Neuronal stem cell (in vitro differentiated cells): ENCODE measurements at regions not wholly inside any gene's neighbourhood (a gene's known extent, or its start where the extent isn't known, plus 50 kb on each side); places are given as distances from the start of the nearest gene placed in this dataset.

ENCODE experiments used
- DNase-seq: peaks from one replicate; pipeline ENCODE4 v3.0.0-alpha.2; 2013; ENCODE audit warnings: low spot score
- H2AFZ ChIP-seq: one replicate; pipeline ENCODE4 v1.6.1; 2013; ENCODE audit warnings: mild to moderate bottlenecking, low read length, inconsistent platforms
- H2AK5ac ChIP-seq: 2 replicates; pipeline ENCODE4 v1.6.1; 2013; ENCODE audit warnings: low read depth, mild to moderate bottlenecking, inconsistent platforms, low read length, moderate library complexity, mixed read lengths
- H2BK120ac ChIP-seq: 2 replicates; pipeline ENCODE4 v1.6.1; 2013; ENCODE audit warnings: low read depth, mild to moderate bottlenecking, inconsistent platforms, low read length, moderate library complexity, mixed read lengths
- H2BK12ac ChIP-seq: one replicate; pipeline ENCODE4 v1.6.1; 2013; ENCODE audit warnings: low read length, inconsistent platforms
- H2BK15ac ChIP-seq: 2 replicates; pipeline ENCODE4 v1.6.1; 2013; ENCODE audit warnings: mild to moderate bottlenecking, low read length, inconsistent platforms, mixed read lengths
- H2BK5ac ChIP-seq: one replicate; pipeline ENCODE4 v1.6.1; 2013; ENCODE audit warnings: inconsistent platforms, mild to moderate bottlenecking, low read length, moderate library complexity
- H3K14ac ChIP-seq: one replicate; pipeline ENCODE4 v1.6.1; 2013; ENCODE audit warnings: low read length, inconsistent platforms
- H3K18ac ChIP-seq: 2 replicates; pipeline ENCODE4 v1.6.1; 2013; ENCODE audit warnings: low read length, inconsistent platforms
- H3K23ac ChIP-seq: 2 replicates; pipeline ENCODE4 v1.6.1; 2013; ENCODE audit warnings: low read depth, mild to moderate bottlenecking, mixed read lengths, low read length, inconsistent platforms; ENCODE audit not compliant: poor library complexity
- H3K27ac ChIP-seq: replicated peaks from 3 replicates; pipeline ENCODE4 v1.5.1; 2013; ENCODE audit warnings: low read length, inconsistent platforms
- H3K27me3 ChIP-seq, 3 experiments: 2 replicates each; pipeline ENCODE4 v1.6.1; 2013; ENCODE audit warnings: low read length in 3 of 3, mild to moderate bottlenecking in 2 of 3, inconsistent platforms in 1 of 3, low read depth in 1 of 3, mixed read lengths in 1 of 3, moderate library complexity in 1 of 3; ENCODE audit not compliant: control insufficient read depth in 3 of 3, insufficient read depth in 3 of 3
- H3K36me3 ChIP-seq, 2 donors: replicated peaks in 1 of 2; 2 replicates each; pipeline ENCODE4 v1.6.1; 2013; ENCODE audit warnings: low read length in 2 of 2; ENCODE audit not compliant: control insufficient read depth in 2 of 2, insufficient read depth in 2 of 2
- H3K4ac ChIP-seq: 2 replicates; pipeline ENCODE4 v1.6.1; 2013; ENCODE audit warnings: inconsistent platforms, mild to moderate bottlenecking, low read length, moderate library complexity
- H3K4me1 ChIP-seq, 2 donors: 1 replicate in 1 of 2; 2 replicates in 1 of 2; pipeline ENCODE4 v1.6.1; 2013; ENCODE audit warnings: low read length in 2 of 2, low read depth in 1 of 2; ENCODE audit not compliant: control insufficient read depth in 2 of 2, insufficient read depth in 1 of 2
- H3K4me2 ChIP-seq: one replicate; pipeline ENCODE4 v1.6.1; 2013; ENCODE audit warnings: mild to moderate bottlenecking, low read length, inconsistent platforms; ENCODE audit not compliant: insufficient read depth, poor library complexity, severe bottlenecking
- H3K4me3 ChIP-seq, 2 donors: 2 replicates each; pipeline ENCODE4 v1.5.1; 2013; ENCODE audit warnings: low read length in 2 of 2, mild to moderate bottlenecking in 2 of 2, inconsistent platforms in 1 of 2, moderate library complexity in 1 of 2
- H3K79me1 ChIP-seq: one replicate; pipeline ENCODE4 v1.6.1; 2013; ENCODE audit warnings: low read depth, mild to moderate bottlenecking, inconsistent platforms, low read length, moderate library complexity
- H3K9ac ChIP-seq: one replicate; pipeline ENCODE4 v1.6.1; 2013; ENCODE audit warnings: mild to moderate bottlenecking, low read depth, low read length, inconsistent platforms; ENCODE audit not compliant: poor library complexity
- H3K9me3 ChIP-seq, 2 donors: replicated peaks in 1 of 2; 2 replicates each; pipeline versions ENCODE3 to v1.6.1; 2013; ENCODE audit warnings: low read length in 2 of 2, mild to moderate bottlenecking in 2 of 2, inconsistent platforms in 1 of 2, low read depth in 1 of 2, mixed read lengths in 1 of 2, moderate library complexity in 1 of 2; ENCODE audit not compliant: control insufficient read depth in 2 of 2, insufficient read depth in 1 of 2
- H4K8ac ChIP-seq: one replicate; pipeline ENCODE4 v1.6.1; 2013; ENCODE audit warnings: low read depth, mild to moderate bottlenecking, inconsistent platforms, low read length, moderate library complexity
- H4K91ac ChIP-seq: one replicate; pipeline ENCODE4 v1.6.1; 2013; ENCODE audit warnings: low read length, low read depth, mild to moderate bottlenecking, inconsistent platforms; ENCODE audit not compliant: poor library complexity
- WGBS, 2 donors: extraction: QIAGEN DNeasy Blood & Tissue Kit; methylation state at CpG; one replicate each; pipeline ENCODE4 v1.1.7; 2013; ENCODE audit warnings: missing lambda C conversion rate in 2 of 2, mixed read lengths in 1 of 2; ENCODE audit not compliant: insufficient read length in 2 of 2, insufficient replicate concordance in 1 of 2; ENCODE audit errors: extremely low coverage in 2 of 2; 5-methylcytosine and 5-hydroxymethylcytosine counted together

- H2BK120ac ChIP-seq = no peak overlapping the region
- no peaks in the 10 kb centered on the region for H3K9me3 ChIP-seq
- no peak overlapping the region for H4K8ac ChIP-seq
- H3K36me3 ChIP-seq = no peaks in the 10 kb centered on the region
- no peak overlapping the region for H3K9ac ChIP-seq
- no peak overlapping the region for H3K4me3 ChIP-seq
- no peak overlapping the region for H3K27ac ChIP-seq
- H3K27me3 ChIP-seq = no peaks in the 10 kb centered on the region
- no peak overlapping the region for H2BK15ac ChIP-seq
- WGBS, 2 donors = no CpG with 5 or more reads among the region's 3 CpGs
- no peak overlapping the region for H3K4ac ChIP-seq
- no peak overlapping the region for H3K23ac ChIP-seq
- H4K91ac ChIP-seq = no peak overlapping the region
- no peak overlapping the region for H2BK12ac ChIP-seq
- no peak overlapping the region for H2BK5ac ChIP-seq
- H3K4me2 ChIP-seq = no peak overlapping the region
- H2AFZ ChIP-seq = no peak overlapping the region
- H2AK5ac ChIP-seq = no peak overlapping the region
- no peak overlapping the region for H3K14ac ChIP-seq
- no peak for DNase-seq
- no peaks in the 10 kb centered on the region for H3K4me1 ChIP-seq
- no peak overlapping the region for H3K18ac ChIP-seq
- H3K79me1 ChIP-seq = no peaks in the 10 kb centered on the region
Measured at GRCh38 chr4:43345323-43345925, 452.9 kb downstream of the GRXCR1 start.

- no peak overlapping the region for H3K18ac ChIP-seq
- no peak overlapping the region for H3K23ac ChIP-seq
- no peak overlapping the region for H3K4me2 ChIP-seq
- no peak overlapping the region for H4K91ac ChIP-seq
- no peak overlapping the region for H2BK120ac ChIP-seq
- no peak for DNase-seq
- no CpG with 5 or more reads among the region's 2 CpGs for WGBS, 2 donors
- no peak overlapping the region for H2BK5ac ChIP-seq
- no peak overlapping the region for H2AFZ ChIP-seq
- H3K27ac ChIP-seq = no peak overlapping the region
- H3K14ac ChIP-seq = no peak overlapping the region
- H2AK5ac ChIP-seq = no peak overlapping the region
- H2BK12ac ChIP-seq = no peak overlapping the region
- no peaks in the 10 kb centered on the region for H3K9me3 ChIP-seq
- no peak overlapping the region for H2BK15ac ChIP-seq
- H4K8ac ChIP-seq = no peak overlapping the region
- no peaks in the 10 kb centered on the region for H3K4me1 ChIP-seq
- H3K36me3 ChIP-seq = no peaks in the 10 kb centered on the region
- H3K4ac ChIP-seq = no peak overlapping the region
- H3K4me3 ChIP-seq = no peak overlapping the region
- no peaks in the 10 kb centered on the region for H3K79me1 ChIP-seq
- no peak overlapping the region for H3K9ac ChIP-seq
- no peaks in the 10 kb centered on the region for H3K27me3 ChIP-seq
Measured at GRCh38 chr4:43348591-43348990, 456.1 kb downstream of the GRXCR1 start.

GRCh38 chr4:43351970-43352806 lies 459.7 kb downstream of the GRXCR1 start:
- Histone ChIP-seq H3K36me3 (no peaks in the 10 kb centered on the region), H3K4me2 (no peak overlapping the region), H3K23ac (no peak overlapping the region), H2AFZ (no peak overlapping the region), H3K14ac (no peak overlapping the region), H2BK120ac (no peak overlapping the region), H4K8ac (no peak overlapping the region), H4K91ac (no peak overlapping the region), H3K4ac (no peak overlapping the region), H3K79me1 (no peaks in the 10 kb centered on the region), H3K4me3 (no peak overlapping the region), H3K4me1 (no peaks in the 10 kb centered on the region), H3K9ac (no peak overlapping the region), H3K9me3 (no peaks in the 10 kb centered on the region), H3K18ac (no peak overlapping the region), H2BK5ac (no peak overlapping the region), H2BK15ac (no peak overlapping the region), H3K27me3 (no peaks in the 10 kb centered on the region), H2BK12ac (no peak overlapping the region), H3K27ac (no peak overlapping the region), H2AK5ac (no peak overlapping the region)
- DNase-seq = no peak
- no CpG with 5 or more reads among the region's 1 CpG for WGBS, 2 donors

- Histone ChIP-seq H2AK5ac (no peak overlapping the region), H3K14ac (no peak overlapping the region), H2AFZ (no peak overlapping the region), H4K8ac (no peak overlapping the region), H3K4me2 (no peak overlapping the region), H3K36me3 (no peaks in the 10 kb centered on the region), H4K91ac (no peak overlapping the region), H3K23ac (no peak overlapping the region), H3K4me3 (no peak overlapping the region), H2BK12ac (no peak overlapping the region), H3K27me3 (no peaks in the 10 kb centered on the region), H2BK5ac (no peak overlapping the region), H3K18ac (no peak overlapping the region), H3K4ac (no peak overlapping the region), H3K79me1 (no peaks in the 10 kb centered on the region), H3K27ac (no peak overlapping the region), H2BK15ac (no peak overlapping the region), H3K9me3 (no peaks in the 10 kb centered on the region), H2BK120ac (no peak overlapping the region), H3K4me1 (no peaks in the 10 kb centered on the region), H3K9ac (no peak overlapping the region)
- WGBS, 2 donors = no CpG with 5 or more reads among the region's 3 CpGs
- DNase-seq = no peak
Measured at GRCh38 chr4:43352859-43353258, 460.3 kb downstream of the GRXCR1 start.
